ENCODE measurements at regions not wholly inside any gene's neighbourhood (a gene's known extent, or its start where the extent isn't known, plus 50 kb on each side); places are given as distances from the start of the nearest gene placed in this dataset.

DNA sequence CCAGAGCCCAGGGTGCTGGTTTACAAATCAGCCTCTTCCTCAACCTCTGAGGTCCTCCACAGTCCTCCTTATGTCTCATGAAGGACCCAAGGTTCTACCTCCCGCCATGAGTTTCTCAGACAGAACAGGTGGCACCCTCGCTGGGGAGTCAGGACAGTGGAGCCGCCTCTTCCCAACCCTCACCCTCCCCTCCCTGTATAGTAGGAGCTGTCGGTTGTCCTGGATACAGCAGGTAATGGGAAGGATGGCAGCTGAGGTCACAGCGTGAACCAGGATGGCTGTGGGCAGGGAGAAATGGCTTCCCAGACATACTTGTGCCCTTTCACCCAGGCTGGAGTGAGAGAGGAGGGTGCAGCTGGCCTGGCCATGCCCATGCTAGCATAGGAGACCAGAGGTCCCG lies 134.6 kb downstream of the CHST1 start:
- no peak overlapping the region for H3K4me3 Mint-ChIP-seq (ENCODE audit: unreplicated experiment)
- BruUV-seq (replicated peaks): no TSS peak
- H3K27me3 Mint-ChIP-seq (ENCODE audit: insufficient read depth, unreplicated experiment): peaks cover 13% of the 10 kb centered on the region
- Histone ChIP-seq H3K27me3 (replicated peaks; ENCODE audit: control insufficient read depth, insufficient read depth, low read length) (peaks cover 2% of the 10 kb centered on the region), H3K9me3 (no peaks in the 10 kb centered on the region), H3K4me3 (ENCODE audit: low read depth, low read length) (no peak overlapping the region), H3K4me1 (no peaks in the 10 kb centered on the region), H3K36me3 (ENCODE audit: control insufficient read depth, insufficient read depth, low read length) (no peaks in the 10 kb centered on the region)
- H3K4me1 Mint-ChIP-seq (ENCODE audit: low read depth, unreplicated experiment): no peaks in the 10 kb centered on the region
- TF ChIP-seq CTCF (IDR thresholded peaks at IDR 0.05; ENCODE audit: insufficient read depth in 1 of 2, low read depth in 1 of 2, low read length in 1 of 2, severe bottlenecking in 1 of 2, unreplicated experiment in 1 of 2): no peak
- peaks cover 5% of the 10 kb centered on the region for H3K36me3 Mint-ChIP-seq (ENCODE audit: insufficient read depth, unreplicated experiment)
- no peak for DNase-seq
- intact Hi-C loops (cut with micrococcal nuclease; ENCODE audit: unreplicated experiment): no loop called here
- H3K9me3 Mint-ChIP-seq (ENCODE audit: unreplicated experiment): no peaks in the 10 kb centered on the region
- ChIA-PET CTCF (interaction anchor here (0.6 kb wide), 1 partner anchor 1771 kb away, joined by 3 read pairs; no protein-coding TSS in a partner anchor), POLR2A (interaction anchor here (0.6 kb wide), 1 partner anchor 726 kb away, joined by 9 read pairs; no protein-coding TSS in a partner anchor)
- H3K27ac Mint-ChIP-seq (ENCODE audit: unreplicated experiment): no peak overlapping the region

DNA sequence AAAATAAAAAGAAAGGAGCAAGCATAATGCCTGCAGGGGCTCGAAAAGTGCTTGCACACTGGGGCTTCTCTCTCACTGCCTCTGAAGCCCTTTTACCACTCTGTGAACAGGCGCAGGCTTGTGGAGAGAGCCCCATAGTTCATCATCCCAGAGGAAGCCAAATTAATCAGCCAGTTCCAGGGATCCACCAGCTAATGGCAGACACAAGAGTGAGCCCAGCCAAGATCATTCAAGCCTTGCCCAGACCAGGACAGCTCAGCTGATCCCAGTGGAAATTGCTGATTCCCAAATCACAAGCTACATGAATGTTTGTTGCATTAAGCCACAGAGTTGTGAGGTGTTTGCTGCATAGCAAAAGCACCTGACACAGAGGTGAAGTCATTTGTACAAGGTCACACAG lies 135.3 kb downstream of the CHST1 start:
- CTCF ChIA-PET: no interaction called here
- Mint-ChIP-seq H3K27ac (ENCODE audit: unreplicated experiment) (no peak overlapping the region), H3K36me3 (ENCODE audit: insufficient read depth, unreplicated experiment) (peaks cover 5% of the 10 kb centered on the region), H3K4me3 (ENCODE audit: unreplicated experiment) (no peak overlapping the region), H3K27me3 (ENCODE audit: insufficient read depth, unreplicated experiment) (peaks cover 12% of the 10 kb centered on the region), H3K4me1 (ENCODE audit: low read depth, unreplicated experiment) (no peaks in the 10 kb centered on the region), H3K9me3 (ENCODE audit: unreplicated experiment) (no peaks in the 10 kb centered on the region)
- Histone ChIP-seq H3K9me3 (no peaks in the 10 kb centered on the region), H3K4me3 (ENCODE audit: low read depth, low read length) (no peak overlapping the region), H3K27me3 (replicated peaks; ENCODE audit: control insufficient read depth, insufficient read depth, low read length) (peaks cover 2% of the 10 kb centered on the region), H3K4me1 (no peaks in the 10 kb centered on the region), H3K36me3 (ENCODE audit: control insufficient read depth, insufficient read depth, low read length) (no peaks in the 10 kb centered on the region)
- intact Hi-C loops (cut with micrococcal nuclease; ENCODE audit: unreplicated experiment): no loop called here
- POLR2A ChIA-PET: no interaction called here
- TF ChIP-seq CTCF (IDR thresholded peaks at IDR 0.05; ENCODE audit: insufficient read depth in 1 of 2, low read depth in 1 of 2, low read length in 1 of 2, severe bottlenecking in 1 of 2, unreplicated experiment in 1 of 2): no peak
- DNase-seq: no peak
- BruUV-seq (replicated peaks): no TSS peak

DNA sequence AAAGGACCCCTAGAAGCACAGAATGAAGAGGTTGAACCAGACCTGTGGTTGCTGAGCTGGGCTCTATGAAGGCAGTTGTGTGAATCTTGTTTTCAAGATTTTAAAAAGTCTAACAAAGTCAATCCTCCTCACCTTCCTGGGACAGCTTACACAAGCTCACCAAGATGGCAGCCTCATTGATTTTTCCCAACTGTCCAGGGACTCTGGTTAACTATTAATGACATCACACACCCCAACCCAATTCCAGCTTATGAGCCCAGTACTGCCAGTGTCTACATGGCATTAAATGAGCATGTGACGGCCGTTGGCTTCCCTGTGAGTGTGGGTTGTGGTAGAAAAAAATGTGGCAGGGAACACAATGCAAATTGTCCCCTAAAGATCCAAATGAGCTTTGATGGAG lies 137.0 kb downstream of the CHST1 start:
- Mint-ChIP-seq H3K27me3 (ENCODE audit: insufficient read depth, unreplicated experiment) (peaks cover 13% of the 10 kb centered on the region), H3K4me3 (ENCODE audit: unreplicated experiment) (no peak overlapping the region), H3K36me3 (ENCODE audit: insufficient read depth, unreplicated experiment) (no peaks in the 10 kb centered on the region), H3K9me3 (ENCODE audit: unreplicated experiment) (no peaks in the 10 kb centered on the region), H3K4me1 (ENCODE audit: low read depth, unreplicated experiment) (no peaks in the 10 kb centered on the region), H3K27ac (ENCODE audit: unreplicated experiment) (no peak overlapping the region)
- no peaks in the 10 kb centered on the region for H3K9me3 ChIP-seq
- no peaks in the 10 kb centered on the region for H3K4me1 ChIP-seq
- BruUV-seq (replicated peaks): no TSS peak
- no peak for TF ChIP-seq CTCF (IDR thresholded peaks at IDR 0.05; ENCODE audit: insufficient read depth in 1 of 2, low read depth in 1 of 2, low read length in 1 of 2, severe bottlenecking in 1 of 2, unreplicated experiment in 1 of 2)
- peaks cover 2% of the 10 kb centered on the region for H3K27me3 ChIP-seq (replicated peaks; ENCODE audit: control insufficient read depth, insufficient read depth, low read length)
- POLR2A ChIA-PET: no interaction called here
- no peaks in the 10 kb centered on the region for H3K36me3 ChIP-seq (ENCODE audit: control insufficient read depth, insufficient read depth, low read length)
- no peak overlapping the region for H3K4me3 ChIP-seq (ENCODE audit: low read depth, low read length)
- CTCF ChIA-PET: no interaction called here
- intact Hi-C loops (cut with micrococcal nuclease; ENCODE audit: unreplicated experiment): no loop called here
- no peak for DNase-seq

Measured in Caco-2 (cell line).